Natural killer cell (primary cell): ENCODE measurements at regions not wholly inside any gene's neighbourhood (a gene's known extent, or its start where the extent isn't known, plus 50 kb on each side); places are given as distances from the start of the nearest gene placed in this dataset.

Experiments used
- ATAC-seq, 3 donors: fragments of 150-1000 bp in 2 of 3; fragments of 200-7000 bp in 1 of 3; cut with Tn5 transposase; 1 replicate in 1 of 3; 2 replicates in 2 of 3; pipeline ENCODE4 v1.10.0; 2021; ENCODE audit warnings: mild to moderate bottlenecking in 2 of 3, moderate library complexity in 2 of 3
- DNase-seq, 2 donors: peaks; one replicate each; pipeline versions ENCODE4 v3.0.0 to v3.0.0-alpha.2; 2013 to 2021; ENCODE audit warnings: mixed read lengths in 1 of 2
- H3K27ac ChIP-seq: one replicate; pipeline ENCODE4 v1.5.1; 2013; ENCODE audit warnings: mild to moderate bottlenecking, low read length
- H3K27me3 ChIP-seq: one replicate; pipeline ENCODE4 v1.6.1; 2013; ENCODE audit warnings: low read length; ENCODE audit not compliant: control insufficient read depth, insufficient read depth
- H3K36me3 ChIP-seq: one replicate; pipeline ENCODE4 v1.6.1; 2013; ENCODE audit warnings: low read length; ENCODE audit not compliant: control insufficient read depth, insufficient read depth
- H3K4me1 ChIP-seq: one replicate; pipeline ENCODE4 v1.6.1; 2013; ENCODE audit warnings: low read length; ENCODE audit not compliant: control insufficient read depth, insufficient read depth
- H3K4me3 ChIP-seq: one replicate; pipeline ENCODE4 v1.5.1; 2013; ENCODE audit warnings: low read length
- H3K9me3 ChIP-seq: one replicate; pipeline ENCODE4 v1.6.1; 2013; ENCODE audit warnings: low read length; ENCODE audit not compliant: control insufficient read depth, insufficient read depth
- H3K27ac Mint-ChIP-seq, 2 donors: one replicate each; pipeline ENCODE4 v1.8.0; 2022; ENCODE audit warnings: mild to moderate bottlenecking in 2 of 2, mixed read lengths in 2 of 2, moderate library complexity in 1 of 2
- H3K27me3 Mint-ChIP-seq, 2 donors: one replicate each; pipeline ENCODE4 v1.8.0; 2022; ENCODE audit warnings: low read depth in 2 of 2, mixed read lengths in 2 of 2
- H3K36me3 Mint-ChIP-seq: one replicate; pipeline ENCODE4 v1.8.0; 2022; ENCODE audit warnings: mixed read lengths
- H3K4me1 Mint-ChIP-seq, 2 donors: one replicate each; pipeline ENCODE4 v1.8.0; 2022; ENCODE audit warnings: mixed read lengths in 2 of 2
- H3K4me3 Mint-ChIP-seq: one replicate; pipeline ENCODE4 v1.8.0; 2022; ENCODE audit warnings: mild to moderate bottlenecking, moderate library complexity, mixed read lengths
- H3K9me3 Mint-ChIP-seq, 2 donors: one replicate each; pipeline ENCODE4 v1.8.0; 2022; ENCODE audit warnings: mixed read lengths in 2 of 2
- CTCF ChIP-seq: fragments of 200-600 bp; IDR thresholded peaks from one replicate; pipeline ENCODE4 v1.8.0; 2022; ENCODE audit warnings: antibody characterized with exemption
- WGBS: methylation state at CpG from one replicate; pipeline ENCODE4 v1.1.7; 2013; ENCODE audit warnings: missing lambda C conversion rate; ENCODE audit not compliant: insufficient coverage; 5-methylcytosine and 5-hydroxymethylcytosine counted together
- intact Hi-C: fragments of 100-400 bp; cut with micrococcal nuclease; formaldehyde crosslinking; loops from one replicate; pipeline ENCODE4 v1.14.2; 2022

- intact Hi-C loops: no loop called here
- no peak overlapping the region for H3K27ac ChIP-seq
- no peaks in the 10 kb centered on the region for H3K4me1 ChIP-seq
- no peak for ATAC-seq
- H3K9me3 ChIP-seq: no peaks in the 10 kb centered on the region
- Mint-ChIP-seq H3K27ac (no peak overlapping the region), H3K27me3 (no peaks in the 10 kb centered on the region), H3K4me1 (no peaks in the 10 kb centered on the region), H3K9me3 (peaks cover 7% of the 10 kb centered on the region in 2 donors), H3K36me3 (no peaks in the 10 kb centered on the region), H3K4me3 (no peak overlapping the region)
- no peaks in the 10 kb centered on the region for H3K27me3 ChIP-seq
- H3K36me3 ChIP-seq: no peaks in the 10 kb centered on the region
- TF ChIP-seq CTCF: no peak
- no peak overlapping the region for H3K4me3 ChIP-seq
- DNase-seq: no peak
Measured at GRCh38 chr4:156158747-156159146, 205.1 kb upstream of the CTSO start.

GRCh38 chr4:156154978-156155377, 201.3 kb upstream of the CTSO start:
- no peak for DNase-seq
- Mint-ChIP-seq H3K4me3 (no peak overlapping the region), H3K27ac (no peak overlapping the region), H3K4me1 (no peaks in the 10 kb centered on the region), H3K9me3 (peaks cover 5 to 10% of the 10 kb centered on the region in 2 donors), H3K36me3 (peaks cover 8% of the 10 kb centered on the region), H3K27me3 (no peaks in the 10 kb centered on the region)
- Histone ChIP-seq H3K4me3 (no peak overlapping the region), H3K4me1 (no peaks in the 10 kb centered on the region), H3K27ac (no peak overlapping the region), H3K27me3 (no peaks in the 10 kb centered on the region), H3K9me3 (no peaks in the 10 kb centered on the region), H3K36me3 (no peaks in the 10 kb centered on the region)
- no peak for ATAC-seq
- TF ChIP-seq CTCF: no peak
- WGBS: 97% methylated on average over 3 of the region's 4 CpGs
- intact Hi-C loops: no loop called here

GRCh38 chr4:156146571-156146970, 192.9 kb upstream of the CTSO start:
- Histone ChIP-seq H3K4me3 (no peak overlapping the region), H3K9me3 (no peaks in the 10 kb centered on the region), H3K27ac (no peak overlapping the region), H3K27me3 (no peaks in the 10 kb centered on the region), H3K36me3 (no peaks in the 10 kb centered on the region), H3K4me1 (no peaks in the 10 kb centered on the region)
- no peak for TF ChIP-seq CTCF
- Mint-ChIP-seq H3K36me3 (no peaks in the 10 kb centered on the region), H3K4me3 (no peak overlapping the region), H3K9me3 (peaks cover 0 to 2% of the 10 kb centered on the region in 2 donors), H3K27me3 (no peaks in the 10 kb centered on the region), H3K4me1 (no peaks in the 10 kb centered on the region), H3K27ac (no peak overlapping the region)
- intact Hi-C loops: no loop called here
- no peak for ATAC-seq
- no peak for DNase-seq
- no CpG with 5 or more reads among the region's 2 CpGs for WGBS

- H3K27me3 ChIP-seq: no peaks in the 10 kb centered on the region
- TF ChIP-seq CTCF: no peak
- Mint-ChIP-seq H3K4me1 (no peaks in the 10 kb centered on the region), H3K27ac (no peak overlapping the region), H3K36me3 (no peaks in the 10 kb centered on the region), H3K9me3 (peaks cover 0 to 2% of the 10 kb centered on the region in 2 donors), H3K27me3 (no peaks in the 10 kb centered on the region), H3K4me3 (no peak overlapping the region)
- H3K27ac ChIP-seq: no peak overlapping the region
- H3K9me3 ChIP-seq: no peaks in the 10 kb centered on the region
- no peaks in the 10 kb centered on the region for H3K36me3 ChIP-seq
- H3K4me3 ChIP-seq: no peak overlapping the region
- intact Hi-C loops: no loop called here
- DNase-seq (no peak), ATAC-seq (no peak)
- no peaks in the 10 kb centered on the region for H3K4me1 ChIP-seq
- 85% methylated on average over 2 of the region's 3 CpGs for WGBS
Measured at GRCh38 chr4:156144961-156145360, 191.3 kb upstream of the CTSO start.
